Colon (tissue), 2 donors: ENCODE measurements at regions not wholly inside any gene's neighbourhood (a gene's known extent, or its start where the extent isn't known, plus 50 kb on each side); places are given as distances from the start of the nearest gene placed in this dataset.
A peak's percentile ranks its signal among the peaks of the same experiment; 100 is the strongest.

Source experiments
- FAIRE-seq: peaks from 2 replicates; lab custom pipeline; 2012; peaks lifted over from hg19 to GRCh38; lab: Jason Lieb, UNC
- donor health status: control.
- donor health status: control.

DNA sequence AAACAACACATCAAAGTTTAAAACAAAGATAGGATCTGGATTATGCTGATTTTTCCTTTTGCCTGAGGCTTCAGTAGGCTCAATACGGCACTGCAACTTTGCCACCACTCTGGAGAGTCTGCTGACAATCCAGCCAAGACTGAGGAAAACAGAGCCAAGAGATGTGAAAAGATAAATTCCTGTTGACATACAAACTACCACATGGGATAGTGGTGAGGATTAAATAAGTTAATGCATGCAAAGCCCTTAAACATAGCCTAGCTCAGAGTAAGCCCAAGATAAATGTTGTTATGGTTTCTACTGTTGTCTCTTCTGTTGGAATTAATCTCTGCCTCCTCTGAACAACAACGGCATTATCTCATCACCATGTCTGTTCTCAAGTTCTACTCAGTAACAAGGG, 245.9 kb upstream of the LMCD1 start:
- FAIRE-seq, result no peak

DNA sequence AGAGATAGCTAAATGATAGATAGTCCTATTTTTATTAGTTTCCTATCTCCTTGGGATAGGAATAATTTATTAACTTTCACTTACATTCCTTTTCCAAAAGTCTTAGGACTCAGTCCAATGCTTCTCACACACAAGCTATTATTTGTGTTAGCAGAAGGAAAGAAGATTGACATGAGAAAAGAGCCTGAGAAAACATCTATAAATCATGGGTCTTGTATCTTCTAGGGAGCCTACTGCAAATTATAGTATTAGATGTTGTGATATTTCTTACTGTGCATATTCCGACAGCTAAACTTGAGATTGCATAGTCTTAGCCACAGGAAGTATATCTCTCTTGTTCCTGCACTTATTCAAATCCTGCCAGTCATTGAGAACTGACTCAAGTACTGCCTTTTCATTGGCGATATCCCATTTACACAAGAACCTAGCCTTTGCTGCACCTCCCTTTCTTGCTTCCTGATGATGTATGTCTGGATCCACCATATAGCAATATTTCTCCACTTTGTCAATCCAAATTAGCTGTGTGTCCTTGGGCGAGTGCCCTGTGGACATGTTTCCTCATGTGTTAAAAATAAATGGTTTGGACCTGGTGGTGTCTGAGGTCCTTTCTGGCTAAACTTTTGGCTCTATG, 245.1 kb upstream of the LMCD1 start:
- no peak for FAIRE-seq

- no peak for FAIRE-seq
These were observed 240.6 kb upstream of the LMCD1 start for GRCh38 chr3:8261018-8261417.

DNA sequence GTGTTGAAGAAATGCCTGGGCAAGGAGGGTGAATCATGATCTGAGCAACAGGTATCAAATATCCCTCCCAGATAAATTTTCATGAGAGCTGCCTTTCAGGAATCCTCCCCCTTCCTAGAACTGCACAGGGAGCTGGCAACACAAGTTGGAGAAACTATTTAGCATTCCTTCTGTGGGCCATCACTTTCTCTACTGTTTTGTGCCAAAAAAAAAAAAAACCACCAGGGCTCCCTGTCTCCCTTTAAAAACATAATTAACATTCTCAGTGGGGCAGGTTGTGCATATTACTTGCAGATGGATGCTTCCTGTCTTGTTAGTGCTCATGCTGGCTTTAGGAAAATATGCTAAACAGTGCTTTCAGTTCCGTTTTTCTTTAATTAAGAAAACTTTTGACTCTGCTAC, 234.9 kb upstream of the LMCD1 start:
- no peak for FAIRE-seq

- no peak for FAIRE-seq
These were observed 228.1 kb upstream of the LMCD1 start for GRCh38 chr3:8273479-8273878.

GRCh38 chr3:8276056-8276455, 225.6 kb upstream of the LMCD1 start:
- peak; percentile 57 for FAIRE-seq

DNA sequence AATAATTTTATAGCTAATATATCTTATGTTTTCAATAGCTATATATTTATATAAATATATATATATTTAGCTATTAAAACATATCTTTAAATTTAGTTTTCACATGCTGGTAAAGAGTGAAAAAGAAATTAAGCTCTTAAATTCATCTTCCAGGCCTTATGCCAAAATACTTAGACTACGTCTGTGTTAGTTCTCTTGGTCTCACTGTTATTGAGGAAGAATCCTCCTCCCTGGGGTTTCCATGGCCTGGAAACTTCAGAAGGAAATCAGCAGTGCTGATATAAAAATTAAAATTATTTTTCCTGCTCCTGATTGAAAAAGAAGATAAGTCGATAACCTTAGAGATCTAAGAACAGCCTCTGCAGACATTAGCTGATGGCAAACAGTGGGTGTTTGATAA, 225.1 kb upstream of the LMCD1 start:
- FAIRE-seq, result no peak

- FAIRE-seq, result no peak
These were observed 223.2 kb upstream of the LMCD1 start for GRCh38 chr3:8278448-8278847.

GRCh38 chr3:8279476-8279875, 222.1 kb upstream of the LMCD1 start:
- no peak for FAIRE-seq

GRCh38 chr3:8279886-8280550, 221.6 kb upstream of the LMCD1 start:
- no peak for FAIRE-seq

GRCh38 chr3:8282541-8283165, 219.0 kb upstream of the LMCD1 start:
- FAIRE-seq, result no peak

DNA sequence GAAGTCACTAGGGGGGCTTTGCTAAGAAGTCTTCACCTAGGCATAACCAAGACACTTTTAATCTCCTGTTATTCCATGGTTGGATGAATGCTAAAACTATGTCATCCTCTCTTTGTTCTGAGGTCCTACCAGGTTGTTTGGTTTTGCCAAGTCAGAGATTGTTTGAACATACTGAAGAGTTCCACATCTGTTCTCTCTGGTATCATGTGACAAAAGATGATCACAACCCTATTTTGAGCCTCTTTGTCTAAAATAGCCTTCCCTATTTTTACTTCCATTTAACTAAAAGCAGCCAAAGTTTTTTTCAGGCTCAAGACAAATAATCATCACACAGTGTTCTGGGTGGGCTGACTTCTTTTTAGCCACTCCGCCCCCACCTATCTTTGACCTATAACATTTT, 218.4 kb upstream of the LMCD1 start:
- FAIRE-seq, result no peak

GRCh38 chr3:8286086-8286485, 215.5 kb upstream of the LMCD1 start:
- no peak for FAIRE-seq

DNA sequence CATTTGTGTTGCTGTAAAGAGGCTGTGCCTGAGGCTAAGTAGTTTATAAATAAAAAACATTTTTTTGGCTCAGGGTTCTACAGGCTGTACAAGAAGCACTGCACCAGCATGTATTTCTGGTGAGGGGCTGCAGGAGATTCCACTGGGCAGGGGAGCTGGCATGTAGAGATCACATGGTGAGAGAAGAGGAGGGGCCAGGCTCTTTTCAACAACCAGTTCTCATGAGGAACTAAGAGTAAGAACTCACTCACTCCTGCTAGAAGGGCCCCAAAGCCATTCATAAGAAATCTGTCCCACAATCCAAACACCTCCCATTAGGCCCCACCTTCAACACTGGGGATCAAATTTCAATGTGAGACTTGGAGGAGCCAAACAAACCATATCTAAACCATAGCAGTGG, 214.9 kb upstream of the LMCD1 start:
- no peak for FAIRE-seq

DNA sequence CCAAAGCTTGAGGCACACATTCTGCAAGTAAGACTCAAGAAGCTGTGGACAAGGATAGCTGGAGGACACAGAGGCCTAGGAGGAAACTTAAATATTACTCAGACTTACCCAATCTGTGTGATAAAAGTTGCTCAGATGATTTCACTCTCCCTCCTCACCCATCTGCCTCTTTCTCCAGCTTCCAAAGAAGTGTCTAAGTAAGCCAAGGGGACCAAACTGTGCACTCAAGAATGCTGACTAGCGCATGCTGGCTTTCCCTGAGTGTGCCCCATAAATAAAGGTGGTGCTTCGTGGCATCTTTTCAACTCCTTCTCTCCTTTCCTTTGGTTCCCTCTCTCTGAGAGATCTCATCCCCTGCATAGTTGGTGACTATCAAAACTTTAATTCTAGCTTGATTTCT, 211.0 kb upstream of the LMCD1 start:
- FAIRE-seq, result no peak

- FAIRE-seq, result no peak
These were observed 205.2 kb upstream of the LMCD1 start for GRCh38 chr3:8296461-8296860.

- no peak for FAIRE-seq
These were observed 203.3 kb upstream of the LMCD1 start for GRCh38 chr3:8298021-8298954.

GRCh38 chr3:8301977-8302735, 199.5 kb upstream of the LMCD1 start:
- FAIRE-seq, result no peak

DNA sequence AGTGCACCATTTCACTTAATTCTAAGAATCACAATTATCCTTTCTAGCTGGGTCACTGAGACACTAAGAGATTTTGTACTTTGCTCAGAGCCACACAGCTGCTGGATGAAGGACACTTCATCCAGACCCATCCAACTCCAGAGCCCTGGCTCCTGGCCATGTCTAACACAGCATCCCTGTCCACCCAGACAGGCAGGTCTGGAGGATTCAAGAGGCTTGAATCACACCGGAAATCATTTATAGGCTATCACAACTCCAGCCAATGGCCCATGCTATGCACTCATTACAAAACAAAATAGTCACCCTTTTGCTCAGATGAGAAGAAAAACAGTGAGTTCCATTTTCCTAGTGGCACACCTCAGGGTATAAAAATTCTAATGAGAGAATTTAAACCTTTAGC, 198.2 kb upstream of the LMCD1 start:
- FAIRE-seq, result no peak

- no peak for FAIRE-seq
These were observed 196.3 kb upstream of the LMCD1 start for GRCh38 chr3:8305371-8305770.

DNA sequence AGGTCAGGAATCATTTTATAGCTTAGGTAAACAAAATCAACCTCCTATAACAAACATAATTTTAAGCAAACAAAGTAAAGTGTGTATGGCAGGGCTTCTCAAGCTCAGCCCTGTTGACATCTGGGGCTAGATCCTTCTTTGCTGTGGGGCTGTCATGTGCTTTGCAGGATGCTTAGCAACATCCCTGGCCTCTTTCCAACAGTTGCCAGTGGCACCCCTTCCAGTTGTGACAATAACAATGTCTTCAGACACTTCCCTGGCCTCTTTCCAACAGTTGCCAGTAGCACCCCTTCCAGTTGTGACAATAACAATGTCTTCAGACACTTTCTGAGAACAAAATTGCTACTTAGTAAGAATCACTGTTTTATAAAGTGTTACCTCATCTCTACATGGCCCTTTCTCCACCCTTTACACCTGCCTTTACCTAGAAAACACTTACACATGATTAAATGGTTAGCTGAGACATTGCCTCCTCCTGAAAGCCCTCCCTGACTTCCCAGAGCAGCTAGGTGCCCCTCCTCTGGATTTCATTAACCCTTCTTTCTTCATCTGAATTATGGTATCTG, 194.0 kb upstream of the LMCD1 start:
- FAIRE-seq, result no peak

GRCh38 chr3:8311321-8311720, 190.3 kb upstream of the LMCD1 start:
- FAIRE-seq, result no peak
